Neural cell (in vitro differentiated cells): ENCODE measurements at regions not wholly inside any gene's neighbourhood (a gene's known extent, or its start where the extent isn't known, plus 50 kb on each side); places are given as distances from the start of the nearest gene placed in this dataset.

Source experiments
- CTCF ChIP-seq: fragments of 450-650 bp; IDR thresholded peaks from 2 replicates; pipeline ENCODE4 v1.5.1; 2014; ENCODE audit warnings: antibody characterized with exemption, mild to moderate bottlenecking, moderate library complexity; ENCODE audit not compliant: poor library complexity, severe bottlenecking
- EZH2 ChIP-seq: fragments of 200-600, 300-800 bp; shearing (Covaris generic), sonication (generic); IDR thresholded peaks from 2 replicates; pipeline ENCODE4 v1.6.1; 2014; ENCODE audit warnings: antibody characterized with exemption, low read length, borderline replicate concordance, mild to moderate bottlenecking; ENCODE audit not compliant: insufficient read depth, poor library complexity, severe bottlenecking

GRCh38 chr4:14528918-14529317 lies 473.4 kb upstream of the CPEB2 start:
- TF ChIP-seq EZH2 (no peak), CTCF (no peak)
